HepG2 (cell line): ENCODE measurements at regions not wholly inside any gene's neighbourhood (a gene's known extent, or its start where the extent isn't known, plus 50 kb on each side); places are given as distances from the start of the nearest gene placed in this dataset.

Source experiments
- ATAC-seq: fragments of 200-7000 bp; cut with Tn5 transposase; 3 replicates; pipeline ENCODE4 v1.9.1; 2020; ENCODE audit warnings: mild to moderate bottlenecking, moderate library complexity
- BruUV-seq: library from RNA; stranded (reverse); fragments of 400-500 nt; replicated peaks from 2 replicates; lab custom pipeline; 2021; lab: Mats Ljungman, UMichigan
- CTCF ChIA-PET: fragments of 300-600 bp; formaldehyde crosslinking; extraction: SDS; loops from one replicate; lab custom pipeline; 2021; ENCODE audit warnings: low total read pairs, inconsistent platforms, low intra/inter-chr PET ratio; lab: Yijun Ruan, JAX
- POLR2A ChIA-PET: fragments of 350-600 bp; sonication (Branson Sonifier 250); formaldehyde crosslinking; loops from one replicate; lab custom pipeline; 2020; ENCODE audit warnings: antibody characterized with exemption, inconsistent platforms; lab: Yijun Ruan, JAX
- DNase-seq: peaks from one replicate; pipeline ENCODE4 v3.0.0-alpha.2; 2015; ENCODE audit warnings: low spot score
- FAIRE-seq: peaks from 3 replicates; lab custom pipeline; 2011; peaks lifted over from hg19 to GRCh38; lab: Jason Lieb, UNC
- H2AFZ ChIP-seq: one replicate; pipeline ENCODE4 v1.6.1; 2011; ENCODE audit warnings: low read length, inconsistent platforms
- H3K27ac ChIP-seq: fragments of 300-600 bp; 3 replicates; pipeline ENCODE4 v1.8.0; 2011; ENCODE audit warnings: mixed run types, mild to moderate bottlenecking, mixed read lengths, low read length, inconsistent platforms; ENCODE audit not compliant: insufficient read depth; ENCODE audit errors: extremely low read length
- H3K27me3 ChIP-seq, 2 experiments: fragments of 200-600 bp in 1 of 2; 2 replicates in 1 of 2; 3 replicates in 1 of 2; pipeline versions ENCODE4 v1.6.0 to v1.8.0; 2011; ENCODE audit warnings: low read length in 2 of 2, mild to moderate bottlenecking in 2 of 2, moderate library complexity in 2 of 2, inconsistent platforms in 1 of 2; ENCODE audit not compliant: insufficient read depth in 2 of 2, control insufficient read depth in 1 of 2
- H3K36me3 ChIP-seq, 2 experiments: fragments of 200-600 bp in 1 of 2; replicated peaks in 1 of 2; 2 replicates in 1 of 2; 3 replicates in 1 of 2; pipeline versions ENCODE4 v1.5.1 to v1.8.0; 2011; ENCODE audit warnings: low read length in 2 of 2, inconsistent platforms in 1 of 2; ENCODE audit not compliant: insufficient read depth in 2 of 2, control insufficient read depth in 1 of 2
- H3K4me1 ChIP-seq: 2 replicates; pipeline ENCODE4 v1.5.1; 2012; ENCODE audit warnings: low read length, inconsistent platforms; ENCODE audit not compliant: insufficient read depth
- H3K4me2 ChIP-seq: 2 replicates; pipeline ENCODE4 v1.6.0; 2011; ENCODE audit warnings: low read depth, low read length, inconsistent platforms
- H3K4me3 ChIP-seq, 3 experiments: fragments of 200-600 bp in 1 of 3; sonication (generic), shearing (Covaris generic) in 1 of 3; replicated peaks in 1 of 3; 2 replicates each; pipeline ENCODE4 v1.5.1; 2011 to 2016; ENCODE audit warnings: low read length in 3 of 3, inconsistent platforms in 2 of 3, low read depth in 2 of 3, mild to moderate bottlenecking in 2 of 3, control low read depth in 1 of 3, mixed read lengths in 1 of 3; ENCODE audit not compliant: insufficient read depth in 1 of 3
- H3K79me2 ChIP-seq: one replicate; pipeline ENCODE4 v1.6.1; 2011; ENCODE audit warnings: low read length, inconsistent platforms; ENCODE audit not compliant: insufficient read depth
- H3K9ac ChIP-seq: 2 replicates; pipeline ENCODE4 v1.6.0; 2011; ENCODE audit warnings: mild to moderate bottlenecking, low read depth, low read length, inconsistent platforms; ENCODE audit not compliant: insufficient read depth
- H3K9me3 ChIP-seq: 2 replicates; pipeline ENCODE4 v1.5.1; 2012; ENCODE audit warnings: mild to moderate bottlenecking, low read length
- H4K20me1 ChIP-seq: 2 replicates; pipeline ENCODE4 v1.6.0; 2011; ENCODE audit warnings: inconsistent platforms, mild to moderate bottlenecking, low read length, moderate library complexity; ENCODE audit not compliant: insufficient read depth
- ATM ChIP-seq: fragments of 450-650 bp; IDR thresholded peaks from 2 replicates; pipeline ENCODE4 v1.7.1; 2017; ENCODE audit warnings: mild to moderate bottlenecking, borderline replicate concordance
- DPF2 ChIP-seq: sonication (generic); formaldehyde crosslinking; IDR thresholded peaks from 2 replicates; pipeline ENCODE4 v1.4.0; 2020; ENCODE audit warnings: mild to moderate bottlenecking, low read depth, missing genetic modification reagents, borderline replicate concordance
- ZNF629 ChIP-seq: sonication (generic); formaldehyde crosslinking; conservative IDR thresholded peaks from 2 replicates; pipeline ENCODE4 v1.5.0; 2020; ENCODE audit warnings: missing genetic modification reagents
- ZNF652 ChIP-seq: IDR thresholded peaks from 2 replicates; pipeline ENCODE4 v1.6.1; 2016; ENCODE audit warnings: low read depth, borderline replicate concordance
- ZSCAN25 ChIP-seq: sonication (generic); formaldehyde crosslinking; IDR thresholded peaks from 2 replicates; pipeline ENCODE4 v1.8.0; 2022; ENCODE audit warnings: mild to moderate bottlenecking, missing genetic modification reagents
- WGBS: methylation state at CpG from one replicate; pipeline ENCODE4 v1.1.6; 2017; ENCODE audit warnings: low lambda C conversion rate; 5-methylcytosine and 5-hydroxymethylcytosine counted together
- in situ Hi-C: cut with HindIII; loops from 2 replicates; pipeline ENCODE4 v1.10.0; 2017; ENCODE audit warnings: low pct_unique_long_range_greater_than_20kb; ENCODE audit not compliant: extremely low pct_ligation_motif_present
- intact Hi-C: fragments of 100-400 bp; cut with micrococcal nuclease; formaldehyde crosslinking; loops from one replicate; pipeline ENCODE4 v1.10.0; 2022; ENCODE audit not compliant: unreplicated experiment

- peaks cover 21% of the 10 kb centered on the region for H3K4me1 ChIP-seq
- H3K79me2 ChIP-seq: no peaks in the 10 kb centered on the region
- peaks cover 2 to 16% of the 10 kb centered on the region in 2 experiments; a peak in 3 of 5 replicates for H3K27me3 ChIP-seq
- in situ Hi-C loops (loop anchor here (10.0 kb wide), 3 partner anchors 115 to 355 kb away; partner anchors contain the start of gene KSR1), intact Hi-C loops (loop anchor here (5.0 to 10.0 kb wide), 2 partner anchors 218 to 365 kb away; partner anchors contain the start of gene KSR1)
- ATAC-seq (no peak), DNase-seq (no peak), FAIRE-seq (no peak)
- H3K4me3 ChIP-seq: no peak overlapping the region
- no peaks in the 10 kb centered on the region for H3K36me3 ChIP-seq
- H4K20me1 ChIP-seq: no peaks in the 10 kb centered on the region
- no peak overlapping the region for H3K27ac ChIP-seq
- no peak overlapping the region for H3K9ac ChIP-seq
- WGBS: 16% methylated on average over 6 of the region's 7 CpGs
- BruUV-seq: no TSS peak
- TF ChIP-seq DPF2 (no peak), ZNF629 (CRISPR knock-in tag) (peak; percentile 60)
- no peak overlapping the region for H2AFZ ChIP-seq
- ChIA-PET CTCF (no interaction called here), POLR2A (no interaction called here)
- no peak overlapping the region for H3K4me2 ChIP-seq
- no peaks in the 10 kb centered on the region for H3K9me3 ChIP-seq
Observed at GRCh38 chr17:27239584-27239983, 54.3 kb upstream of the WSB1 start.

DNA sequence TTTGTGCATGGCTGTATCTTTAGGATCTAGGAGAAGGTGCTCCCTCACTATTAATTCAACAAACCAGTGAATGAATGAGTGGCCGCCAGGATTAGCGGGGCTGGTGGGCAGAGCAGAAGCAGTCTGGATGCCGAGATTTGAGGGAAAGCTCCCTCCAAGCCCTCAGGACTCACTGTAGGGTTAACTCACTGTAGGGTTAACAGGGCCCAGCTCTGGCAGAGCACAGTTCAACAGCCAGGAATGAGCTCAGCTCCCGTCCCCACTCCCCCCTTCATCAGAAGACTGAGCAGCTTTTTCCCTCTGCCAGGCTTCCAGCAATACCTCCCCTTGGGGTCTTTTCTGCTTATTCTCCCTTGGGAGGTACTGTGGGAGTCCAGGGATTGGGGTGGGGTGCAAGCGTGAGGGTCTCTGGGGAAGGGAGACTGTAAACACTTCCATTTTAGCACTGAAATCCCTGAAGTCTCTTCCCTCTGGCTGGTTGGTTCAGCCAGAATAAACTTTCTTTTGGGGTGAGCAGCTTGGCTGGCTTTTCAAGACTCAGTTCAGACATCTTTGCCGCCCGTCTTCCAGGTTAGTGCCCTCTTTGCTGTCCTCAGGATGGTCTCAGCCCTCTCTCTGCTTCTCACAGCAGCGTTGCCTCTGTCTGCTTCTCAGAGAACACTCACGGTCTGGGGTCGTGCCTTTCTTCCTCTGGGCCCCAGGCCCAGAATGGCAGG, 53.7 kb upstream of the WSB1 start:
- BruUV-seq: no TSS peak
- no peaks in the 10 kb centered on the region for H4K20me1 ChIP-seq
- no peak overlapping the region for H3K27ac ChIP-seq
- no peaks in the 10 kb centered on the region for H3K36me3 ChIP-seq
- H2AFZ ChIP-seq: no peak overlapping the region
- 32% methylated on average over 10 of the region's 10 CpGs for WGBS
- peaks cover 28% of the 10 kb centered on the region for H3K4me1 ChIP-seq
- DNase-seq: no peak
- POLR2A ChIA-PET: no interaction called here
- no peaks in the 10 kb centered on the region for H3K79me2 ChIP-seq
- peaks cover 2 to 16% of the 10 kb centered on the region in 2 experiments; a peak in 3 of 5 replicates for H3K27me3 ChIP-seq
- CTCF ChIA-PET: no interaction called here
- no peak overlapping the region for H3K9ac ChIP-seq
- peak; percentile 46 for ATAC-seq
- in situ Hi-C loops: no loop called here
- intact Hi-C loops: no loop called here
- FAIRE-seq: no peak
- no peak overlapping the region for H3K4me3 ChIP-seq
- no peak overlapping the region for H3K4me2 ChIP-seq
- TF ChIP-seq ZSCAN25 (CRISPR knock-in tag) (peak; percentile 69; the same call in 1 of the 2 replicates), ZNF652 (CRISPR knock-in tag) (peak; percentile 57; the same call in 1 of the 2 replicates), ATM (no peak)
- TF ChIP-seq, all 625 proteins: peak for 2
- no peaks in the 10 kb centered on the region for H3K9me3 ChIP-seq
